ENCODE measurements at regions not wholly inside any gene's neighbourhood (a gene's known extent, or its start where the extent isn't known, plus 50 kb on each side); places are given as distances from the start of the nearest gene placed in this dataset.
A peak's percentile ranks its signal among the peaks of the same experiment; 100 is the strongest.

DNA sequence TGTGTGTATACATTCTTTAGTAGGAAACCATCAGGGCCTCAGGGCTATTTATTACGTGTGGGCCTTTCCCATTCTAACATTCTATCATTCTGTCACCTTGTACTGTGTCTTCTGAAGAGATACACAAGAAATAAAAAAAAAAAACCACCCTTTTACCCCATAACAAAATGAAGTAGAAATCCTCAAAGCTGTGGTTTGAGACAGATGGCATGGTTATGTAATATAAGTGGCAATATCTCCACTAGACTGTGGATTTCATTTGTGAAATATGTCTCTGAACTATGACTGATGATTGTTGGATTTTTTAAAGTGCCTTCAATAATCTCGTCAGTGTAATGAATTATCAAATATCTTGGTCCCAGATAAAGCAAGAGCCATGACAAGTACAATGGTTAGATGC, 150.0 kb upstream of the BLID start:
- peak; percentile 13 for DNase-seq (ENCODE audit: low spot score)
- in situ Hi-C loops (cut with HindIII; ENCODE audit: low sequenced_read_pairs), result no loop called here

DNA sequence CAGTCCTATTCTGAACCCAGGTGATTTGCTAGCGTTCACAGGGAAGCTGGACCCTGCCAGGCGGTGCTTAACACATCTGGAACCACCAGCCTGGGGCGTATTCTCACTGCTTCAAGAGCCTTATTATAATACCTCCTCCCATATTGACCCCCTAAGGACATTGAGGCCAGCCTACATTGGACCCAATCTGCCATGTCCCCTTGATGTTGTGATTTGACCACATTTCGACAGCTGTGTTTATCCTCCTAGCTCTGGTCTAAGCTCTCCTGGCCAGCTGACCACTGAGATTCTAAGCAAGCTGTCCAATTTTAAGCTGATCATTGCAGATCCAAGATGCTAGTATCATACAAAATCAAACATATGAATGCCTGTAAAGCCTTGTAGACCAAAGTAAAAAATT, 148.1 kb upstream of the BLID start:
- in situ Hi-C loops (cut with HindIII; ENCODE audit: low sequenced_read_pairs), result no loop called here
- no peak for DNase-seq (ENCODE audit: low spot score)

DNA sequence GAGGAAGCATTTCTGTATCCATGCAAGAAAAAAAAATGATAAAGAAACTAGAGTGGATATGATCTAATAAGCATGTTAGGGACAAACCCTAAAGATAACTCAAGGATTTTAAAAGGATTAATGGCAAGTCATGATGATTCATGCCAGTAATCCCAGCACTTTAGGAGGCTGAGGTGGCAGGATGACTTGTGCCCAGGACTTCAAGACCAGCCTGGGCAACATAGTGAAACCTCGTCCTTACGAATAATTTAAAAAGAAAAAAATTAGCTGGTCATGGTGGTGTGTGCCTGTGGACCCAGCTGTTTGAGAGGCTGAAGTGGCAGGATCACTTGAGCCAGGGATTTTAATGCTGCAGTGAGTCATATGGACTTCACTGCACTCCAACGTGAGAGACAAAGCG, 145.5 kb upstream of the BLID start:
- in situ Hi-C loops (cut with HindIII; ENCODE audit: low sequenced_read_pairs), result no loop called here
- no peak for DNase-seq (ENCODE audit: low spot score)

DNA sequence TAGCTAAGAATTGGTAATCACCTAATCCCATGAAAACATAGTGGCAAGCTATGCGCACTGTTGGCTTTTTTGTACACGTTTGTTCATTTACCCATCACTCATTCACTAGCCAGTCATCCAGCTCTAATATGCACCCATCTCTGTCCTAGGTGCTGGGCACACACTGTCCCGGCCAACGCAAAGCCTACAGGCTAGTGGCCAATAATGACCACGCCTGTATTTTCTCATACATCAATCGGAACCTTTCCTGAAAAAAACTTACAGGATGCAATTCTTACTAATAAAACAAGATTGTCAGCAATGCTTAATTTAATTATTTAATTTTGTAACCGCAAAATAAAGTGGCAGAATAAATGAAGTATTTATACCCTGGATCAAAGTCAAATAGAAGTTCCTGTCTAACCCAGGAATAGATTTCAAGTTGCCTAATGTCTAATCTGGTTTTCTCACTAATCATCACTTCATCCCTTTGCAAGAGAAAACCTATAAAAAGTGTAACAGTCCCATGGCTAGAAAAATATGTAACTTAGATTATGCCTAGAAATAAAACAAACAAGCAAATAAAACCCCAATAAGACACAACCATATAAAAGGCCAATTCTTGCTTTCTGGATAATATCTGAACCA, 143.3 kb upstream of the BLID start:
- DNase-seq (ENCODE audit: low spot score), result no peak
- in situ Hi-C loops (cut with HindIII; ENCODE audit: low sequenced_read_pairs), result no loop called here

DNA sequence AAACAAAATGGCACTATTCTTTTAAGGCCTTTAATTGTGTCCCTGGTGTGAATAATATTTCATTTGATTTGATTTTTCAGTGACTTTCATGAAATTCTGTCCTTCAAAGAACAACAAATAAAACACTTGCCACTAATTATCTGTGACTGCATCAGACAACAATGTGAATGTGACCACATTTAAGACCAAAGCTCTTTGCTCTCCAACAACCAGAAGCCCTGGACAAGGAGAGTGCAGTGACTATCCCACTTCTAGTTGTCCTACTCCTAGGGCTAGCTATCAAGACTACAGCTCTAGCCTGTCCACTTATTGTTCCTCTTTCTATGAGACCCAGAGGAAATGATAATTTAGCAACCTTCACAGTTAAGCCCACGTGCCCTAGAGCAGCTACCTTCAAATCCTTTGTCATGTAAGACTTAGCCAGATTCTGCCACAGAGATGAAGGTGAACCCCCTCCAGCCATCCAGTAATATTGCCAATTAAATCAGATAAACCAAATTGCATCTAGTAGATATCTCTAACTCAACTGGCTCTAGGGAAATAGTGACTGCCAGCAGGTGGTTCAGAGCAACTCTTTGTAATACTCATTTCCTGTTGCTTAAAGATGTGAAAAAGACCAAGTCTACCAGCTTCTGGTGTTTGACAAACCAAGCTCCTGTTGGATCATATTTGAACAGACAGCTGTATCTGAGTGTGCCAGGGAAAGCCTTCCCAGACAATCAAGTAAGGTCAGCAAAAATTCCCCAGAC, 142.6 kb upstream of the BLID start:
- no peak for DNase-seq (ENCODE audit: low spot score)
- in situ Hi-C loops (cut with HindIII; ENCODE audit: low sequenced_read_pairs), result no loop called here

DNA sequence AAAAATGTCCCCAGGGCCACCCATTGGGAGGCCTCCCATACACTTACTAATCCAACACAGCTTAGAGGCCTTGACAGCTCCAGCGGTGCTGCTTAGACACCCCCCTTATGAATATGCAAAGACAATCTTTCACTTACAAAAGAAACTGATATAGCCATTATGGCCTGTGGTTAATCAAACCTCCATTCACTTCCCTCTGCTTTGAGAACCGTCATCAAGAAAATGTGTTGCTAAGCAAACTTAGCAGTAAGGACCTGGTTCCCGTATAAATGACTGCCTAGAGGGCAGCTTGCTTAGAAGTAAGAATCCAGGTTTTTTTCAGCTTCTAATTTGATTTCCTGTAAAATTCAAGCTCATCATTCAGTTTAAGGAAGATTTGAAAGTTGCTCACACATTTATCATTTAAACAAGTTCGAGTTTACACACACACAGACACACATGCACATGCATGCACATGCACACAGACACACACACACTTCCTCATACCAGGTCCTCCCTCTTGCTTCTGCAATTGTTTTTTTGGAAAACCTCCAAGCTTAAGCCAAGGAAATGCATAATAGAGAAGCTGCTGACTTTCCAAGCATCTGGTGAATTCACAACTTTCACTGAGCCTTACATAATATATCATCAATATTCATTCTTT, 137.7 kb upstream of the BLID start:
- in situ Hi-C loops (cut with HindIII; ENCODE audit: low sequenced_read_pairs), result no loop called here
- no peak for DNase-seq (ENCODE audit: low spot score)

DNA sequence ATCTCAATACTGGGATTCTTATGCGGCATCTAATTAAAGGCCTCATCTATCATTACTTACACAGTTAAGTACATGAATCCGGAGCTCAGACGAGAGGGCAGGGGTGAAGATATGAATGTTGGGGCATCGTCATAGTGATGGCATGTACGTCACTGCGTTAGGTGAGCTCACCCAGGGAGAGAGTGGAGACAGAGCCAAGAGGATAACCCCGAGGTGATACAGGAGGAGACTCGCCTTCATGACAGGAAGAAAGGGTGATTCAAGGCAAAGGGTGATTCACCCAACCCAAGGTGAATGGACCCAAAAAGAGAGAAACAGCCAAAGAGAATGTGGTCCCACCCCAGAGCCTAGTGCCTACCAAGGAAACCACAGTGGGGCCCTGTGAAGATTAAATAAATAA, 132.9 kb upstream of the BLID start:
- no peak for DNase-seq (ENCODE audit: low spot score)
- in situ Hi-C loops (cut with HindIII; ENCODE audit: low sequenced_read_pairs), result no loop called here

DNA sequence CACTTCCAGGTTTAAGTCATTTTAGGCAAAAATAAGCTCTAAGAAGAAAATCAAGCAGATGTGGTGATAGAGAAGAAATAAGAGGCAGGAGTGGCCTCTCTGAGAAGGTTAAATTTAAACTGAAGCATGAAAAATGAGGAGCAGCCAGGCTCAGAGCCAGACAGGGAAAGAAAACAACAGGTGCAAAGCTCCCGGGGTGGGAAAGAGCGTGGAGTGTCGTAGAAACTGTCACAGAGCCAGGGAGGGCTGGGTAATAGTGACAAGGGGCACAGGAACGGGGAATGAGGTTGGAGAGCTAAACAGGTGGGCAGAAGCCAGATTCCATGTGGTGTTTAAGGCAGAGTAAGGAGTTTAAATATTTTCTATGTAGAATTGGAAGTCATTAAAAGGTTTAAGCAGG, 132.1 kb upstream of the BLID start:
- in situ Hi-C loops (cut with HindIII; ENCODE audit: low sequenced_read_pairs), result no loop called here
- peak; percentile 19 for DNase-seq (ENCODE audit: low spot score)

DNA sequence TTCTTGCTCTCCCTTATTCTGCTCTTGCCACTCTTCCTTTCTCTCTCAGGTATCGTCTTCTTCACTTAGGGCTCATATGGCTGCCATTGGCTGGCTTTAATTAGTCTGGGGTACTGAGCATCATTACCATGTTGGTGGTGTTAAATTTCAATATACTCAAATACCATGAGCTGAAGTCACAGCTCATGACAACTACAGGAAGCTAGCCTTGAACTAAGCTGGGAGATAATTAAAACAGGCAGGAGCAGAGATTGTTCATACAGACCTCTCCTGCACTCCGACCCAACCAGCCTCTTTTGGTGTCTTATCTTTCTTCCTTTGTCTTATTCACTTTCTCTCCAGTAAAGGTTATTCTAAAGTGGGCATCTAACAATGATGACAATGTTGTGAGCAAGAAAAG, 130.9 kb upstream of the BLID start:
- no peak for DNase-seq (ENCODE audit: low spot score)
- in situ Hi-C loops (cut with HindIII; ENCODE audit: low sequenced_read_pairs), result no loop called here

DNA sequence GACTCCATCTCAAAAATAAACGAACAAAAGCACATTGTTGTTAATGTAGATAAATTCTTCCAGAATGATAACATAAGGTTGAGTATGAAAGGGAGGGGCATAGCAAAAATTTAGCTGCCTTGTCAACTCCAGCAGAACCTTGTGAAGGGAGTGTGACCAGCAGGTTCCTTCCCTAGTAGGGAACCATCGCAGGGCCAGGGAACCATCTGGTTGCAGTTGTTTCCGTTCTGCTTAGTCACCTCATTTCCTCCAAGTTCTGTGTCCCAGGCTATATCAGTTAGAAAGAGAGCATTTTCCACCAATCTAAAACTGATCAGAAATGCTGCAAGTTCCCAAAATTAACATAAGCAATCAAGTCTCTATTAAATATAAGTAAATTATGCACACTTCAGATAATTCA, 126.7 kb upstream of the BLID start:
- no peak for DNase-seq (ENCODE audit: low spot score)
- in situ Hi-C loops (cut with HindIII; ENCODE audit: low sequenced_read_pairs), result no loop called here

DNA sequence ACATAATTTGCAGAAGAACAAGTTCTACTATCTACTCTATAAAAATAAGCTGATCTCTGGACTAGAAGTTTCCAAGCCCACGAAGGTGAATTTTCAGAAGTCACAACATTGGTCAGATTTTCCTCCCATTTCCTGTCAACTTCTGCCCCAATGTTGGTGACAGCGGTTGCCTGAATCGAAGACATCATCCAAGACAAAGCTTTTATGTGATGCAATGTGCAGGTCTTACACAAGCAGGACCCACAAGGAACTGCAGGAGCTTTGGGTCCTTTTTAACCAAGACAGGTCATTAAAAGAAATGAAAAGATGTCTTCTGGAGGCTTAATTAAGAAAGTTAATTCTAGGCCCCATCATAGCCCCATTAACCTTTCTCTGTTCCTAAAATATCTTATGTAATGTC, 125.6 kb upstream of the BLID start:
- DNase-seq (ENCODE audit: low spot score), result no peak
- in situ Hi-C loops (cut with HindIII; ENCODE audit: low sequenced_read_pairs), result no loop called here

DNA sequence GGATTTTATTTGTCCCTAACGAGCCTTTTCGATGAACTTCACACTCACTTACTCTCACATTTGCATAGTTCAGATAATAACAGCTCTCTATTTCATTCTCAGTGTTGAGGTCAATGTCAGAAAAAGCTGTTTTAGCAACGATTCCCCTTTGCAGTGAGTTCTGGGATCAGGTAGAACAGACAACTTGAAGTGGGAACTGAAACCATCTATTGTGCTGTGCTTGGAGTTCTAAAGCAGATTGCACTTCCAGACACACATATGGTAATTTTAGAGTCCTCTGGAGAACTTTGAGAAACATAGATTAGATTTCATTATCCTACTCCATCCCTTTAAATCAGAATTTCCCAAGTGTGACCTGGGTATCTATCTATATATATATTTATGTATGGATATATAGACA, 124.6 kb upstream of the BLID start:
- DNase-seq (ENCODE audit: low spot score), result no peak
- in situ Hi-C loops (cut with HindIII; ENCODE audit: low sequenced_read_pairs), result no loop called here

DNA sequence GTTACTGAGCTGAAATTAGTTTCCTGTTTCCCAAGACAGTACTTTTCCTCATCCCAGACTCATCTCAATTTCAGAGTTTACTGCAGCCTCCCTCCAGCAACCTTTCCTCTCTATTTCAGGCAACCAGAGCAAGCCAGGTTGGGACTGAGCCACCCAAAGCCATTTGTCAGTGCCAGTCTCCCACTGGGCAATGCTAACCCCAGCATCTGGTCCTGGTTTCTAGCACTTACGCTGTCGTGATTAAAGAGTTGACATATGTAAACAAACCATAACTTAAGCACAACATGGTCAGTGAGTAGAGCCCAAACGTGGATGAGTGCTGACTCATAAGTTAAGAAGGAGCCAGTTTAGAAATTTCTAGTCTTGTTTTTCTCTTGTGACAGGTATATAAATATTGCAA, 119.6 kb upstream of the BLID start:
- DNase-seq (ENCODE audit: low spot score), result peak; percentile 73
- in situ Hi-C loops (cut with HindIII; ENCODE audit: low sequenced_read_pairs), result no loop called here

DNA sequence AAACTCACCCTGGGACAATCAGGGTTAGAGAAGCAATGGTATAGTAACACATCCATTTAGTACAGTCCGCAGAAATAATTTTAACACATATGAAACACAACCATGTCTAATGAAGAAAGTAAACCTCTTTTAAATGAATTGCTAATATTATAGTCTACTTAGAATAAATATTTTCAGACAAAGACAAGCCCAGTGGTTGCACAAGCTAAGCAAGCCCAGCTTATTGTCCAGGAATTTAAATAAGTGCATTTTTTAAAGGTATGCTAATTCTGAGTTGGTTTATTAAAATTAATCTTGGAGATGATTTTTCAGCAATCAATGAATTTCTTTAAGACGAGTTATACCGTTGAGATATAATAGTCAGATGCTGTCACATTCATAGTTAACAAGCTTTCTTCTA, 118.8 kb upstream of the BLID start:
- no peak for DNase-seq (ENCODE audit: low spot score)
- in situ Hi-C loops (cut with HindIII; ENCODE audit: low sequenced_read_pairs), result no loop called here

DNA sequence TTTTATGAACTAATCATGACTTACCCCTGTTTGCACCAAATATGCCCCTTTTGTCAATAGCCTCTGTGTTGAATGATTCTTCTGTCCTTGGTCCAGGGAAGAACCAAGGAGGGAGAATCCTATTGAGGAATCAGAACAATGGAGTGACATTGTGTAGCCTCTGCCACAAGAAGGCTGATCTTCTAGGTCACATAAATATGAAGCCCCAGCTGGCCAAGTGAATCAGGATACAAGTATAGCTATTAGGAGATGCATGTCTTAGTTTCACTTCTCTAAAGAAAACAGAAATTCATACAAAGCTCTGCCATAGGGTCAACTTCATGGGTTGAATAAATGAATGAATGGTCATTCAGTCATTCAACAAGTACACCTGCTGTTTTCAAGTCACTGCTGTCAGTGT, 118.2 kb upstream of the BLID start:
- DNase-seq (ENCODE audit: low spot score), result no peak
- in situ Hi-C loops (cut with HindIII; ENCODE audit: low sequenced_read_pairs), result no loop called here

DNA sequence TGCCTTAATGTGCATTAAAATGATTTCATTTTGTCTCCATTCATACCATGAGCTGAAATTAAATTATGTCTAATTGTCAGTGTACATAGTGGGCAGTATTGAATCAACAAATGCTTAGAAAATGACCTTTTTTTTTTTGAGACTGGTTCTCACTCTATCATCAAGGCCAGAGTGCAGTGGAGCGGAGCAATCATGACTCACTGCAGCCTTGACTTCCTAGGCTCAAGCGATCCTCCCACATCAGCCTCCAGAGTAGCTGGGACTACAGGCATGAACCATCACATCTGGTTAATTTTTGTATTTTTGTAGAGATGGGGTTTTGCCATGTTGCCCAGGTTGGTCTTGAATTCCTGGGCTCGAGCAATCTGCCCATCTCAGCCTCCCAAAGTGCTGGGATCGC, 117.0 kb upstream of the BLID start:
- in situ Hi-C loops (cut with HindIII; ENCODE audit: low sequenced_read_pairs), result no loop called here
- DNase-seq (ENCODE audit: low spot score), result no peak

DNA sequence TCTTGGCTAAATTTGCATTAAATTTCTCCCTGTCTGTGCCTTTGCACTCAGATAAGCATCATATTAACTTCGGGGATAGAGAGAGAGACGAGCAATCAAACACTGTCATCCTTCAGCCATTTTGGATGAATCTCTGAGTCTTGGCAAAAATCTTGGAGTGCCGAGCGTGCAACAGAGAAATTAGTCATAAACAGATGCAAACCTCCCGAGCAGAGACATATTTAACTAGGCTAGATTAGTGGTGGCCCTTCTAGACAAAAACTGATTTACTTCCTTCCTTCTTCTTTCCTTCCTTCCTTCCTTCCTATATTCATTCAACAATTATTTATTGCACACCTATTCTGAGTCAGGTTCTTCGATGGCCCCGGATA, 114.4 kb upstream of the BLID start:
- in situ Hi-C loops (cut with HindIII; ENCODE audit: low sequenced_read_pairs), result no loop called here
- no peak for DNase-seq (ENCODE audit: low spot score)

DNA sequence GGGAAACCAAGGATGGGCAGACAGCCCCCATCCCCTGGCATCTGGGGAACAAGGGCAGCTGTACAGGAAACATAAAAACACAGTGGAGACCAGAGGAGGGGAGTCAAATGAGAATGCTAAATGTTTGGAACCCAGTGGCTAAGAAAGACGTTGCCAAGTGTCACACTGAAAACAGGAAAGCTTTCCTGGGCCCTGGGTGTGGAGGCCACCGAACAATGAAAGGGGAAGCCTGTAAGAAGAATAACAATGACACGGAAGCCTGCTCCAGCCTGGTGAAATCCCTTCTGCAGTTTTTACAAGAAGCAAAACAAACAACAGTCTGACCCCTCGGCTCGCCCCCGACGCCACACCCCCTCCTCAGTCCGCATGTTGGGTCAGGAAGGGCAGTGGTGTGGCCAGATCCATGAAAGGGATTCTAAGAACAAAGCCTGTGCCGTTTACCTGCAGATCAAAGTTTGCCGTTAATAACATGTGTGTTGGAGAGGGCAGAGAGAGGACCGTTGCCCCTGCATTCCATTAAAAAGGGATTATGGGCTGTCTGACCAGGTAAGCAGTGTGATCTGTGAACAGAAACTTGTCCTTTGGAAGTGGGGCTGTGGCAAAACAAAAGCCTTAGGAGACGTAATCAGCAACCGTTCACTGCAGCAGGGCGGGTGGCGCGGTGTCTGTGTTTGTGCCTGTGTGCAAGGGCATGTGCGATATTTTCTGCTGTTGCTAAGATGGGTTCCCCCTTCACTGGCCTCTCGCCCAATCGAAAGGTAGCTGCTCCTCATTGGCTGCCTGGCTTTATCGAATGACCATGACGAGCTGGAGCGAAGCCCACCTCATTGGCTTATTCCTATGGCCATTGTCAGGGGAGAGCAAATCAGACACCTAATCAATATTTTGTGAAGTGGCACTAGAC, 113.7 kb upstream of the BLID start:
- peak; percentile 18 for DNase-seq (ENCODE audit: low spot score)
- in situ Hi-C loops (cut with HindIII; ENCODE audit: low sequenced_read_pairs), result no loop called here

DNA sequence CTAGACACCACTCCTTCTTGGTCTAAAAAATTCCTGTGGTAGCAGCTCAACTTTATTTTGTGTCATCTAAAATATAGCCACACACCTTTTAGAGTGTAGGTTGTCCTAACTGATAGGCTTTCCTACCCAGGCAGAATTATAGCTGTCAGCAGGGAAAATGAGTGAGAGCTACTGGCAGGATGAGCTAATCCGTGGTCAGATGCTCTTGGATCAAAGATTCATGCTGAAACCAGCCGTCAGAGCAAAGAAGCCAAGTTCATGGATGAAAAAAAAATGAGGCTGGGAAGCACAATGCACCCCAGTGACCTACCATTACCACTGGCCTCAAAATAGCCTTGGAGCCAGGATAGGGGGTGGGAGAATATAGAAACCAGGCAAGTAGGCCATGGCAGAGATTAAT, 113.1 kb upstream of the BLID start:
- DNase-seq (ENCODE audit: low spot score), result no peak
- in situ Hi-C loops (cut with HindIII; ENCODE audit: low sequenced_read_pairs), result no loop called here

DNA sequence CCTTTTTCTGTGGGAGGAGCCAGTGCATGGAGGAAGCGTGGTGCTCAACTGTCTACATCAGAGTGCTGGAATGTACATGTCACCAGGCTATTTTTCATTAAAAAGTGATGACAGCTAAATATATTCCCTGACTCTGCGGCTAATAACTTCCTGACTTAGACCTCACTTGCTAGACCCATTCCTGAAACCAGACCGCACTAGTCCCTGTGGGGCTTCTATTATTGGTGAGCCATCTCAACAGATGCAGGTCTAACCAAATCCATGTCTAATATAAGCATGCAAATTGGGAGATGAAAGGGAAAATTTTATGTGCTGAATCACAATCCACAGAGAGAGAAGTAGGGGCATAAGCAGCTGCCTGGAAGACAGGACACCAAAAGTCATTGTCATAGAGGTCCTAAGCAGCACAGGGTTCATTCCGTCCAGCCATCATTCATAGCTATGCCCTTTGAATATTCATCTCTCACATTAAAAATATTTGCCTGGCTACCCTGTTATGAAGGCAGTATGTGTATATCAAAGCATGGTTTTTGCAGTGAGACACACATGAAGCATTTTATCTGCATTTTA, 110.9 kb upstream of the BLID start:
- no peak for DNase-seq (ENCODE audit: low spot score)
- in situ Hi-C loops (cut with HindIII; ENCODE audit: low sequenced_read_pairs), result no loop called here

Data from G401 (cell line).